Caco-2 (cell line): ENCODE measurements at regions not wholly inside any gene's neighbourhood (a gene's known extent, or its start where the extent isn't known, plus 50 kb on each side); places are given as distances from the start of the nearest gene placed in this dataset.
A peak's percentile ranks its signal among the peaks of the same experiment; 100 is the strongest.

ENCODE experiments used
- BruUV-seq: library from RNA; stranded (reverse); fragments of 400-500 nt; replicated peaks from 2 replicates; lab custom pipeline; 2021; lab: Mats Ljungman, UMichigan
- CTCF ChIA-PET: fragments of 300-600 bp; sonication (Branson Sonifier 250); formaldehyde crosslinking; loops from one replicate; lab custom pipeline; 2022; ENCODE audit warnings: antibody characterized with exemption; lab: Charles Lee
- POLR2A ChIA-PET: fragments of 300-600 bp; sonication (Branson Sonifier 250); formaldehyde crosslinking; loops from one replicate; lab custom pipeline; 2022; ENCODE audit warnings: antibody characterized with exemption; lab: Charles Lee
- DNase-seq, 2 experiments: peaks; one replicate each; pipeline versions ENCODE4 v3.0.0 to v3.0.0-alpha.2; 2020 to 2022
- H3K27me3 ChIP-seq: replicated peaks from 2 replicates; pipeline ENCODE4 v1.6.0; 2011; ENCODE audit warnings: low read length; ENCODE audit not compliant: control insufficient read depth, insufficient read depth
- H3K36me3 ChIP-seq: 2 replicates; pipeline ENCODE4 v1.5.1; 2011; ENCODE audit warnings: low read length; ENCODE audit not compliant: control insufficient read depth, insufficient read depth
- H3K4me1 ChIP-seq: fragments of 250-450 bp; sonication (Bioruptor Pico); 2 replicates; pipeline ENCODE4 v1.5.1; 2020; ENCODE audit warnings: mild to moderate bottlenecking
- H3K4me3 ChIP-seq: 2 replicates; pipeline ENCODE4 v1.5.1; 2011; ENCODE audit warnings: low read depth, mild to moderate bottlenecking, control low read depth, low read length
- H3K9me3 ChIP-seq: fragments of 250-450 bp; sonication (Bioruptor Pico); 2 replicates; pipeline ENCODE4 v1.5.1; 2020; ENCODE audit warnings: mild to moderate bottlenecking, moderate library complexity
- H3K27ac Mint-ChIP-seq: one replicate; pipeline ENCODE4 v1.8.0; 2022; ENCODE audit warnings: mixed read lengths; ENCODE audit not compliant: unreplicated experiment
- H3K27me3 Mint-ChIP-seq: one replicate; pipeline ENCODE4 v1.8.0; 2022; ENCODE audit warnings: mixed read lengths; ENCODE audit not compliant: insufficient read depth, unreplicated experiment
- H3K36me3 Mint-ChIP-seq: one replicate; pipeline ENCODE4 v1.8.0; 2022; ENCODE audit warnings: mild to moderate bottlenecking, mixed read lengths; ENCODE audit not compliant: insufficient read depth, unreplicated experiment
- H3K4me1 Mint-ChIP-seq: one replicate; pipeline ENCODE4 v1.8.0; 2022; ENCODE audit warnings: low read depth, mixed read lengths; ENCODE audit not compliant: unreplicated experiment
- H3K4me3 Mint-ChIP-seq: one replicate; pipeline ENCODE4 v1.8.0; 2022; ENCODE audit warnings: mild to moderate bottlenecking, moderate library complexity, mixed read lengths; ENCODE audit not compliant: unreplicated experiment
- H3K9me3 Mint-ChIP-seq: one replicate; pipeline ENCODE4 v1.8.0; 2022; ENCODE audit warnings: mixed read lengths; ENCODE audit not compliant: unreplicated experiment
- intact Hi-C: fragments of 100-400 bp; cut with micrococcal nuclease; formaldehyde crosslinking; loops from one replicate; pipeline ENCODE4 v1.10.0; 2022; ENCODE audit not compliant: unreplicated experiment
- TF ChIP-seq, protein P1 (sequence below), 2 experiments: fragments of 200-600 bp in 1 of 2; IDR thresholded peaks; 1 replicate in 1 of 2; 2 replicates in 1 of 2; pipeline versions ENCODE4 v1.5.1 to v1.8.0; 2011 to 2022; ENCODE audit warnings: antibody characterized with exemption in 1 of 2, control low read depth in 1 of 2, inconsistent platforms in 1 of 2, low read depth in 1 of 2, low read length in 1 of 2, mild to moderate bottlenecking in 1 of 2, moderate library complexity in 1 of 2; ENCODE audit not compliant: insufficient read depth in 1 of 2, severe bottlenecking in 1 of 2, unreplicated experiment in 1 of 2

DNA sequence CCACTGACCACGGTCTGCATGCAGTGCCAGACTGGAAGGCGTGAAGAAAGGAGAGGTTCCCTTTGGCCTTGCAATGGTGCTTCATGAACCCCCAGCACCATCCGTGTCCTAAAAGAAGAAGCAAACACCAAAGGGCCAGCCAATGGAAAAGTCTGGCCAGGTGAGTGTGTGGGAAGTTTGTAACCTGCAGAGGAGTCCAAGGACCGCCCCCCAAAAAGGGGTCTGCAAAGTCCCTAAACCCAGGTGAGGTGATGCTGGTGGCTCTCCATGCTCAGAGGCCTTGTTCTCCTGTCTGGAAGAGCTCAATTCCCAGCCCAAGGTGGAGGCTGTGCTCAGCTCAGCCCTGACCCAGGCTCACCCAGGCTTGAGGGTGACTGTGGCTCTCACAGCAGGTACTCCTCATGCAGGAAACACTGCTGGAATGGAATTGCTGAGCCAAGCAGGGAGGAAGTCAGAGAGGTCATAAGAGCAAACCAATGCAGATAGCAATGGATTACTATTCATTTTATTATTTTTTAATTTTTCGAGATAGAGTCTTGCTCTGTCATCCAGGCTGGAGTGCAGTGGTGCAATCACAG is 52.4 kb upstream of the NANOS1 start:
- Histone ChIP-seq H3K27me3 (no peaks in the 10 kb centered on the region; the same call in 1 of the 2 replicates), H3K4me1 (no peaks in the 10 kb centered on the region), H3K4me3 (no peak overlapping the region), H3K36me3 (no peaks in the 10 kb centered on the region), H3K9me3 (peaks cover 4% of the 10 kb centered on the region; the same call in 1 of the 2 replicates)
- intact Hi-C loops, result no loop called here
- no TSS peak for BruUV-seq
- Mint-ChIP-seq H3K4me1 (no peaks in the 10 kb centered on the region), H3K36me3 (no peaks in the 10 kb centered on the region), H3K9me3 (peaks cover 29% of the 10 kb centered on the region), H3K27ac (no peak overlapping the region), H3K4me3 (no peak overlapping the region), H3K27me3 (peaks cover 3% of the 10 kb centered on the region)
- POLR2A ChIA-PET, result no interaction called here
- TF ChIP-seq, protein P1, sequence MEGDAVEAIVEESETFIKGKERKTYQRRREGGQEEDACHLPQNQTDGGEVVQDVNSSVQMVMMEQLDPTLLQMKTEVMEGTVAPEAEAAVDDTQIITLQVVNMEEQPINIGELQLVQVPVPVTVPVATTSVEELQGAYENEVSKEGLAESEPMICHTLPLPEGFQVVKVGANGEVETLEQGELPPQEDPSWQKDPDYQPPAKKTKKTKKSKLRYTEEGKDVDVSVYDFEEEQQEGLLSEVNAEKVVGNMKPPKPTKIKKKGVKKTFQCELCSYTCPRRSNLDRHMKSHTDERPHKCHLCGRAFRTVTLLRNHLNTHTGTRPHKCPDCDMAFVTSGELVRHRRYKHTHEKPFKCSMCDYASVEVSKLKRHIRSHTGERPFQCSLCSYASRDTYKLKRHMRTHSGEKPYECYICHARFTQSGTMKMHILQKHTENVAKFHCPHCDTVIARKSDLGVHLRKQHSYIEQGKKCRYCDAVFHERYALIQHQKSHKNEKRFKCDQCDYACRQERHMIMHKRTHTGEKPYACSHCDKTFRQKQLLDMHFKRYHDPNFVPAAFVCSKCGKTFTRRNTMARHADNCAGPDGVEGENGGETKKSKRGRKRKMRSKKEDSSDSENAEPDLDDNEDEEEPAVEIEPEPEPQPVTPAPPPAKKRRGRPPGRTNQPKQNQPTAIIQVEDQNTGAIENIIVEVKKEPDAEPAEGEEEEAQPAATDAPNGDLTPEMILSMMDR (IDR thresholded peaks at IDR 0.05; ENCODE audit: insufficient read depth in 1 of 2, low read depth in 1 of 2, low read length in 1 of 2, severe bottlenecking in 1 of 2, unreplicated experiment in 1 of 2), result no peak
- CTCF ChIA-PET, result no interaction called here
- peak in 1 of 2 experiments; percentile 26 for DNase-seq

DNA sequence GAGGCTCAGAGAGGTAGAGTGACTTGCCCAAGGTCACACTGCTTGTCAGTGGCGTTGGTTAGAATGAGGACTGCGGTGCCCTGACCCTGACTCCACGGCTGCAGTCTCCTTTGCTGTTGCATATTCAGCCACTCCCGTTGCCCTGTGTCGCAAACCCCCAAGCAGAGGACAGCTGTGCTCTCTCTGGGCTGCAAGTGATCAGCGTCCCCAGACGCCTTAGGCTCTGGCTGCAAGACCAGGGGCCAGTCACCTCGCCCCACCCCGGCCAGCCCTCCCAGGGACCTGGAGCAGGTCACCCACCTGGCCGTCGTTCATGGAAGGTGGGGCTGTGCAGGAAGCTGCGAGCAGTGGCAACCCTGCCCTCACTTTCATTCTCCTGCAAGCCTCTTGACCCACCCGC is 51.7 kb upstream of the NANOS1 start:
- H3K27me3 ChIP-seq, result no peaks in the 10 kb centered on the region; the same call in 1 of the 2 replicates
- intact Hi-C loops, result no loop called here
- no peaks in the 10 kb centered on the region for H3K4me1 Mint-ChIP-seq
- peaks cover 28% of the 10 kb centered on the region for H3K9me3 Mint-ChIP-seq
- no peaks in the 10 kb centered on the region for H3K36me3 ChIP-seq
- H3K27ac Mint-ChIP-seq, result no peak overlapping the region
- POLR2A ChIA-PET, result no interaction called here
- H3K27me3 Mint-ChIP-seq, result peaks cover 3% of the 10 kb centered on the region
- no peak overlapping the region for H3K4me3 ChIP-seq
- H3K9me3 ChIP-seq, result peaks cover 4% of the 10 kb centered on the region; the same call in 1 of the 2 replicates
- TF ChIP-seq, protein P1 (IDR thresholded peaks at IDR 0.05; ENCODE audit: insufficient read depth in 1 of 2, low read depth in 1 of 2, low read length in 1 of 2, severe bottlenecking in 1 of 2, unreplicated experiment in 1 of 2), result no peak
- CTCF ChIA-PET, result no interaction called here
- no TSS peak for BruUV-seq
- no peaks in the 10 kb centered on the region for H3K4me1 ChIP-seq
- H3K4me3 Mint-ChIP-seq, result no peak overlapping the region
- H3K36me3 Mint-ChIP-seq, result no peaks in the 10 kb centered on the region
- no peak for DNase-seq

DNA sequence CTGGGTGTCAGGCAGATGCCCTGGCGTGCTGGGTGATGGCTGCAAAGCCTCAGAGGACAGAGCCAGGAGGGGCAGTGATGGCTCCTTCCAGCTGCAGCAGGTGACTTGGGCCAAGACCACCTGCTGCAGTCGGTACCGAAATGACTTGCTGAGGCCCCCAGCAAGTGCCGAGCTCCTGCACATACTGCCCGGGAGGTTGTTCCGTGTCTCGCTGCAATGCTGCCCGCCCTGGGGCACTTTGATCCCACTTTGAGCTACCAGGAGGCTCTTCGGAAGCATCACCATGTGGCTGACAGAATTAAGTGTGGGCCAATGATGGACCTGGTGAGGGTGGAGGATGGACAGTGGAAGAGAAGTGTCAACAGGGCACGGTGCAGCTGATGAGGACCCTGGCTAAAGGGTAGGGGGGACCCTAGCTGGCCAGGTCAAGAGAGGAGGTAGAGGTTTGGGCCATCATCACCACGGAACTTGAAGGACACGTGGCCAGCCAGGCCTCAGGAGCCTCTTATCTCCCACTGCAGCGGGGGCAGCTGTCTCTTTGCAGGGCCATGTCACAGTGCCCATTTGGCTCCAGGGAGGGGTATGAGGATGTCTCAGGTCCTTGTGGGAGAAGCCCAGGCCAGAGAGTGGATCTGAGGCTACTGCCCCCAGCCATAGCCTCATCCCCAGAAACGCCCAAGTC is 51.1 kb upstream of the NANOS1 start:
- no TSS peak for BruUV-seq
- TF ChIP-seq, protein P1 (IDR thresholded peaks at IDR 0.05; ENCODE audit: insufficient read depth in 1 of 2, low read depth in 1 of 2, low read length in 1 of 2, severe bottlenecking in 1 of 2, unreplicated experiment in 1 of 2), result no peak
- no peak overlapping the region for H3K4me3 Mint-ChIP-seq
- H3K4me1 Mint-ChIP-seq, result no peaks in the 10 kb centered on the region
- Histone ChIP-seq H3K4me1 (no peaks in the 10 kb centered on the region), H3K27me3 (no peaks in the 10 kb centered on the region; the same call in 1 of the 2 replicates), H3K9me3 (peaks cover 4% of the 10 kb centered on the region; the same call in 1 of the 2 replicates), H3K4me3 (no peak overlapping the region), H3K36me3 (no peaks in the 10 kb centered on the region)
- H3K9me3 Mint-ChIP-seq, result peaks cover 21% of the 10 kb centered on the region
- CTCF ChIA-PET, result no interaction called here
- POLR2A ChIA-PET, result no interaction called here
- intact Hi-C loops, result no loop called here
- peak in 1 of 2 experiments; percentile 23 for DNase-seq
- H3K27ac Mint-ChIP-seq, result no peak overlapping the region
- no peaks in the 10 kb centered on the region for H3K36me3 Mint-ChIP-seq
- H3K27me3 Mint-ChIP-seq, result peaks cover 3% of the 10 kb centered on the region
